ENCODE measurements at regions not wholly inside any gene's neighbourhood (a gene's known extent, or its start where the extent isn't known, plus 50 kb on each side); places are given as distances from the start of the nearest gene placed in this dataset.

GRCh38 chr7:156234666-156235494, 405.7 kb upstream of the RNF32 start:
- Mint-ChIP-seq H3K36me3 (ENCODE audit: low read depth) (no peaks in the 10 kb centered on the region), H3K27me3 (ENCODE audit: insufficient read depth, low read depth, poor library complexity) (peaks cover 3% of the 10 kb centered on the region), H3K9me3 (no peaks in the 10 kb centered on the region; the same call in 2 of the 3 replicates), H3K4me1 (no peaks in the 10 kb centered on the region), H3K4me3 (no peak overlapping the region), H3K27ac (no peak overlapping the region)
- Histone ChIP-seq H3K4me1 (ENCODE audit: insufficient read depth) (no peaks in the 10 kb centered on the region), H3K79me2 (replicated peaks; ENCODE audit: insufficient read depth) (no peaks in the 10 kb centered on the region), H3K4me3 (no peak overlapping the region), H3K27ac (ENCODE audit: low read depth) (no peak overlapping the region), H4K20me1 (replicated peaks; ENCODE audit: insufficient read depth) (no peaks in the 10 kb centered on the region), H2AFZ (no peak overlapping the region), H3F3A (replicated peaks; ENCODE audit: low read depth) (no peaks in the 10 kb centered on the region), H3K27me3 (ENCODE audit: insufficient read depth) (no peaks in the 10 kb centered on the region), H3K9me2 (ENCODE audit: insufficient read depth) (no peaks in the 10 kb centered on the region), H3K36me3 (ENCODE audit: insufficient read depth) (no peaks in the 10 kb centered on the region), H3K4me2 (no peak overlapping the region)
- TF ChIP-seq CREB1 (CRISPR knock-in tag; IDR thresholded peaks at IDR 0.05; ENCODE audit: low read depth), result no peak
- TF ChIP-seq ZNF462 (CRISPR knock-in tag; IDR thresholded peaks at IDR 0.05), result no peak
- TF ChIP-seq EZH2 (IDR thresholded peaks at IDR 0.05; ENCODE audit: low read depth, unreplicated experiment), result no peak
- no peak for TF ChIP-seq NANOG (IDR thresholded peaks at IDR 0.05; ENCODE audit: borderline replicate concordance)
- TF ChIP-seq ETS1 (IDR thresholded peaks at IDR 0.05), result no peak
- TF ChIP-seq CTCF (conservative IDR thresholded peaks at IDR 0.05; ENCODE audit: low read depth in 2 of 2), result no peak
- no peak for TF ChIP-seq POLR2AphosphoS5 (IDR thresholded peaks at IDR 0.05; ENCODE audit: low read depth)
- no peak for TF ChIP-seq STAT1 (IDR thresholded peaks at IDR 0.05; ENCODE audit: unreplicated experiment)
- no peak for TF ChIP-seq REST (IDR thresholded peaks at IDR 0.05; ENCODE audit: unreplicated experiment)
- TF ChIP-seq EZH2phosphoT487 (IDR thresholded peaks at IDR 0.05; ENCODE audit: unreplicated experiment), result no peak
- TF ChIP-seq JUNB (IDR thresholded peaks at IDR 0.05; ENCODE audit: unreplicated experiment), result no peak
- TF ChIP-seq ZNF331 (CRISPR knock-in tag; IDR thresholded peaks at IDR 0.05; ENCODE audit: low read depth), result no peak
- no peak for TF ChIP-seq ZNF114 (CRISPR knock-in tag; IDR thresholded peaks at IDR 0.05)
- ATAC-seq (no peak), DNase-seq (ENCODE audit: low spot score) (no peak)

Data from GM23338 (cell line).